ENCODE measurements at regions not wholly inside any gene's neighbourhood (a gene's known extent, or its start where the extent isn't known, plus 50 kb on each side); places are given as distances from the start of the nearest gene placed in this dataset.

- Histone ChIP-seq H3K27me3 (replicated peaks; ENCODE audit: insufficient read depth) (no peaks in the 10 kb centered on the region), H3K36me3 (no peaks in the 10 kb centered on the region), H3K4me1 (replicated peaks) (no peaks in the 10 kb centered on the region), H3K27ac (peak overlapping the region; percentile 46 to 65), H3K9me3 (no peaks in the 10 kb centered on the region), H3K4me3 (no peak overlapping the region)
- DNase-seq (ENCODE audit: low spot score), result peak; percentile 50
- peak; percentile 18 for TF ChIP-seq POLR2A (IDR thresholded peaks at IDR 0.05)
- peak; percentile 86 for TF ChIP-seq POLR2AphosphoS5 (IDR thresholded peaks at IDR 0.05)
- peak in 1 of 4 experiments; percentile 47 for TF ChIP-seq CTCF (IDR thresholded peaks at IDR 0.05)
- 5% methylated on average over 7 of the region's 7 CpGs for WGBS
- intact Hi-C loops (cut with DNase I), result loop anchor here (5.0 to 10.0 kb wide), 2 partner anchors 39 to 238 kb away; no protein-coding TSS in a partner anchor
Measured at GRCh38 chr2:217652761-217653639, 349.8 kb downstream of the TNS1 start.

- Histone ChIP-seq H3K4me3 (no peak overlapping the region), H3K9me3 (no peaks in the 10 kb centered on the region), H3K27ac (peak overlapping the region in 1 of 2 donors; percentile 3), H3K27me3 (replicated peaks; ENCODE audit: insufficient read depth) (no peaks in the 10 kb centered on the region), H3K4me1 (replicated peaks) (no peaks in the 10 kb centered on the region), H3K36me3 (no peaks in the 10 kb centered on the region)
- DNase-seq (ENCODE audit: low spot score), result peak; percentile 42
- intact Hi-C loops (cut with DNase I), result loop anchor here (5.0 to 10.0 kb wide), 2 partner anchors 41 to 236 kb away; no protein-coding TSS in a partner anchor
- TF ChIP-seq POLR2A (IDR thresholded peaks at IDR 0.05) (no peak), CTCF (IDR thresholded peaks at IDR 0.05) (peak; percentile 43 to 67 (median 60))
- 60% methylated on average over 9 of the region's 9 CpGs for WGBS
Measured at GRCh38 chr2:217650716-217651360, 352.0 kb downstream of the TNS1 start.

- H3K27me3 ChIP-seq (replicated peaks; ENCODE audit: insufficient read depth), result no peaks in the 10 kb centered on the region
- H3K27ac ChIP-seq, result peak overlapping the region in 1 of 2 donors; percentile 3
- H3K4me1 ChIP-seq (replicated peaks), result no peaks in the 10 kb centered on the region
- H3K9me3 ChIP-seq, result no peaks in the 10 kb centered on the region
- no peak for DNase-seq (ENCODE audit: low spot score)
- intact Hi-C loops (cut with DNase I), result loop anchor here (5.0 to 10.0 kb wide), 2 partner anchors 42 to 235 kb away; no protein-coding TSS in a partner anchor
- no peak for TF ChIP-seq CTCF (IDR thresholded peaks at IDR 0.05)
- TF ChIP-seq POLR2A (IDR thresholded peaks at IDR 0.05), result no peak
- TF ChIP-seq POLR2AphosphoS5 (IDR thresholded peaks at IDR 0.05), result no peak
- WGBS, result 84% methylated on average over 2 of the region's 2 CpGs
- H3K4me3 ChIP-seq, result no peak overlapping the region
- no peaks in the 10 kb centered on the region for H3K36me3 ChIP-seq
Measured at GRCh38 chr2:217650229-217650628, 352.6 kb downstream of the TNS1 start.

- no peaks in the 10 kb centered on the region for H3K27me3 ChIP-seq (replicated peaks; ENCODE audit: insufficient read depth)
- intact Hi-C loops (cut with DNase I), result loop anchor here (10.0 kb wide), 1 partner anchor 213 kb away; no protein-coding TSS in a partner anchor
- WGBS, result 86% methylated on average over 2 of the region's 2 CpGs
Measured at GRCh38 chr2:217647925-217648324, 354.9 kb downstream of the TNS1 start.

More at GRCh38 chr2:217647925-217648324, 354.9 kb downstream of the TNS1 start:
- Histone ChIP-seq H3K4me3 (no peak overlapping the region), H3K27ac (no peak overlapping the region), H3K4me1 (replicated peaks) (no peaks in the 10 kb centered on the region), H3K9me3 (no peaks in the 10 kb centered on the region), H3K36me3 (no peaks in the 10 kb centered on the region)
- no peak for DNase-seq (ENCODE audit: low spot score)
- no peak for TF ChIP-seq POLR2A (IDR thresholded peaks at IDR 0.05)
- TF ChIP-seq POLR2AphosphoS5 (IDR thresholded peaks at IDR 0.05), result no peak
- no peak for TF ChIP-seq CTCF (IDR thresholded peaks at IDR 0.05)

All from prostate gland (tissue), 2 donors.